GM23248 (cell line): ENCODE measurements at regions not wholly inside any gene's neighbourhood (a gene's known extent, or its start where the extent isn't known, plus 50 kb on each side); places are given as distances from the start of the nearest gene placed in this dataset.
"Not testable (repeated sequence)": the region's sequence is repeated elsewhere in the genome, so short reads cannot be mapped to it uniquely, and the experiment has no call there.

Experiments used
- EZH2 ChIP-seq: fragments of 200-600 bp; sonication (generic); IDR thresholded peaks from 2 replicates; pipeline ENCODE4 v1.6.1; 2018; ENCODE audit warnings: antibody characterized with exemption, mild to moderate bottlenecking; ENCODE audit not compliant: insufficient read depth, poor library complexity, severe bottlenecking
- EZH2phosphoT487 ChIP-seq: fragments of 200-600 bp; sonication (generic); IDR thresholded peaks from 2 replicates; pipeline ENCODE4 v1.6.1; 2018; ENCODE audit warnings: antibody characterized with exemption, moderate library complexity, mild to moderate bottlenecking, low read depth; ENCODE audit not compliant: insufficient read depth

- not testable (repeated sequence) for TF ChIP-seq EZH2, EZH2phosphoT487
Observed at GRCh38 chr2:89936011-89936410, 1244.5 kb downstream of the RPIA start.
